Esophagus muscularis mucosa (tissue), 4 donors: ENCODE measurements at regions not wholly inside any gene's neighbourhood (a gene's known extent, or its start where the extent isn't known, plus 50 kb on each side); places are given as distances from the start of the nearest gene placed in this dataset.

ENCODE experiments used
- EP300 ChIP-seq: sonication (generic); formaldehyde crosslinking; IDR thresholded peaks from one replicate; pipeline ENCODE4 v1.6.1; 2017; ENCODE audit warnings: antibody characterized with exemption
- POLR2A ChIP-seq: fragments of 450-650 bp; IDR thresholded peaks from one replicate; pipeline ENCODE4 v1.6.1; 2017; ENCODE audit warnings: antibody characterized with exemption, moderate library complexity, mild to moderate bottlenecking, low read depth
- POLR2AphosphoS5 ChIP-seq, 2 donors: sonication (generic); formaldehyde crosslinking; IDR thresholded peaks; one replicate each; pipeline ENCODE4 v1.6.1; 2017; ENCODE audit warnings: antibody characterized with exemption in 2 of 2
- TF ChIP-seq, protein P1 (sequence below), 3 experiments: fragments of 200-600 bp in 2 of 3; fragments of 450-650 bp in 1 of 3; sonication (generic) in 2 of 3; IDR thresholded peaks; one replicate each; pipeline ENCODE4 v1.5.1; 2017 to 2019; ENCODE audit warnings: antibody characterized with exemption in 3 of 3, mild to moderate bottlenecking in 2 of 3, moderate library complexity in 1 of 3

GRCh38 chr3:124532071-124532470 lies 198.2 kb upstream of the UMPS start:
- no peak for TF ChIP-seq EP300
- TF ChIP-seq, protein P1, sequence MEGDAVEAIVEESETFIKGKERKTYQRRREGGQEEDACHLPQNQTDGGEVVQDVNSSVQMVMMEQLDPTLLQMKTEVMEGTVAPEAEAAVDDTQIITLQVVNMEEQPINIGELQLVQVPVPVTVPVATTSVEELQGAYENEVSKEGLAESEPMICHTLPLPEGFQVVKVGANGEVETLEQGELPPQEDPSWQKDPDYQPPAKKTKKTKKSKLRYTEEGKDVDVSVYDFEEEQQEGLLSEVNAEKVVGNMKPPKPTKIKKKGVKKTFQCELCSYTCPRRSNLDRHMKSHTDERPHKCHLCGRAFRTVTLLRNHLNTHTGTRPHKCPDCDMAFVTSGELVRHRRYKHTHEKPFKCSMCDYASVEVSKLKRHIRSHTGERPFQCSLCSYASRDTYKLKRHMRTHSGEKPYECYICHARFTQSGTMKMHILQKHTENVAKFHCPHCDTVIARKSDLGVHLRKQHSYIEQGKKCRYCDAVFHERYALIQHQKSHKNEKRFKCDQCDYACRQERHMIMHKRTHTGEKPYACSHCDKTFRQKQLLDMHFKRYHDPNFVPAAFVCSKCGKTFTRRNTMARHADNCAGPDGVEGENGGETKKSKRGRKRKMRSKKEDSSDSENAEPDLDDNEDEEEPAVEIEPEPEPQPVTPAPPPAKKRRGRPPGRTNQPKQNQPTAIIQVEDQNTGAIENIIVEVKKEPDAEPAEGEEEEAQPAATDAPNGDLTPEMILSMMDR (IDR thresholded peaks at IDR 0.05), result no peak
- TF ChIP-seq POLR2A, result no peak
- TF ChIP-seq POLR2AphosphoS5 (IDR thresholded peaks at IDR 0.05), result no peak
